ENCODE measurements at regions not wholly inside any gene's neighbourhood (a gene's known extent, or its start where the extent isn't known, plus 50 kb on each side); places are given as distances from the start of the nearest gene placed in this dataset.

DNA sequence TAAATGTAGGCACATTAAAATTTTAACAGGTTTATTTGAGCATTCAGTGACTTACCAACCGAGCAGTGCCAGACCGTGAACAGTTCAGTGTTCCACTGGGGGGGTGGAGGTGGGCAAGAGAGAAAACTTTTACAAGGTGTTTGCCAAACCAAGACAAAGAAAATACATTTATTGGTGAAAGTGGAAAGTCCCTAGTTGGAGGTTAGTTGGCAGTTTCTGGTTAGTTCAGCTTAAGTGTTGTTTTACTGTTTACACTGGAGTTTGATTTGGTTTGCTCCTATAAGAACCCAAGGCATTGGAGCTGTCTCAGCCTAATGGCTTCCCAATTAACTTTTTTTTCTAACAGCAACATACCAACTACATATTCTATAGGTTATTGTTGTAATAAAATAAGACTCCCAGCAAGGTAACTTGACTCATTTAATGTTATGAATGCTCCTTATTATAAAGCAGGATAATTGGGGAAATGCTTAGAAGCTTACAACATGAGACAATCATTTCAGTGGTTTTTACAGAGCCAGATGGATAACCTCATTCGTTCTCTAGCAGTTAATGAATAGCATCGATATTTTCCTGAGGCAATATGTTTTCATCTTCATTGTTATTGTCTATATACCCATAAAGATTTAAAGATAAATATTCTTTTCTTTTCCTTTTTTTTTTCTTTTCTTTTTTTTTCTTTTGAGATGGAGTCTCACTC lies 115.8 kb downstream of the ETNK1 start:
- no peak for DNase-seq (ENCODE audit: low read depth)
- no peak overlapping the region for H3K4me3 ChIP-seq (ENCODE audit: low read depth, low read length)
- TF ChIP-seq CTCF (conservative IDR thresholded peaks at IDR 0.05; ENCODE audit: low read depth, low read length) = no peak

DNA sequence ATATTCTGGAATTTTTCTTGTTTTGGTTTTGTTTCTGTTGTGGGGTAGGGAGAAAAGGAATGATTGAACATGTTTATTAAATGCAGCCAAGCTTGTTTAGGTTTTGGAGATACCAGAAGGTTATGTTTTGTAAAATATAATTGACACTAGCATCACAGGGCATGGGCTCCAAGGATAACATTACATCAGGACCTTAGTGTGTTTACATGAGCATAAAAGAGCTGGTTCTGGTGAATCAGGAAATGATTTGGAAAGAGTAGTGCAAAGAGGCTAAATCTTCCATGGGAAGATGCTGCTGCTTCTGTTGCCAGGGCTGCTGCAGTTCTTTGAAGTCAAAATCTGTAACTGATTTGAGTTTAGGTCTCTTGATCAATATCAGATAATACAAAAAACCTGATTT lies 118.7 kb downstream of the ETNK1 start:
- no peak for DNase-seq (ENCODE audit: low read depth)
- TF ChIP-seq CTCF (conservative IDR thresholded peaks at IDR 0.05; ENCODE audit: low read depth, low read length) = no peak
- no peak overlapping the region for H3K4me3 ChIP-seq (ENCODE audit: low read depth, low read length)

GRCh38 chr12:22744197-22744596 lies 119.2 kb downstream of the ETNK1 start:
- no peak for TF ChIP-seq CTCF (conservative IDR thresholded peaks at IDR 0.05; ENCODE audit: low read depth, low read length)
- H3K4me3 ChIP-seq (ENCODE audit: low read depth, low read length) = no peak overlapping the region
- DNase-seq (ENCODE audit: low read depth) = no peak

- H3K4me3 ChIP-seq (ENCODE audit: low read depth, low read length) = no peak overlapping the region
- DNase-seq (ENCODE audit: low read depth) = no peak
- no peak for TF ChIP-seq CTCF (conservative IDR thresholded peaks at IDR 0.05; ENCODE audit: low read depth, low read length)
Measured at GRCh38 chr12:22746720-22747119, 121.7 kb downstream of the ETNK1 start.

GRCh38 chr12:22755629-22756028 lies 130.7 kb downstream of the ETNK1 start:
- H3K4me3 ChIP-seq (ENCODE audit: low read depth, low read length) = no peak overlapping the region
- no peak for DNase-seq (ENCODE audit: low read depth)
- no peak for TF ChIP-seq CTCF (conservative IDR thresholded peaks at IDR 0.05; ENCODE audit: low read depth, low read length)

DNA sequence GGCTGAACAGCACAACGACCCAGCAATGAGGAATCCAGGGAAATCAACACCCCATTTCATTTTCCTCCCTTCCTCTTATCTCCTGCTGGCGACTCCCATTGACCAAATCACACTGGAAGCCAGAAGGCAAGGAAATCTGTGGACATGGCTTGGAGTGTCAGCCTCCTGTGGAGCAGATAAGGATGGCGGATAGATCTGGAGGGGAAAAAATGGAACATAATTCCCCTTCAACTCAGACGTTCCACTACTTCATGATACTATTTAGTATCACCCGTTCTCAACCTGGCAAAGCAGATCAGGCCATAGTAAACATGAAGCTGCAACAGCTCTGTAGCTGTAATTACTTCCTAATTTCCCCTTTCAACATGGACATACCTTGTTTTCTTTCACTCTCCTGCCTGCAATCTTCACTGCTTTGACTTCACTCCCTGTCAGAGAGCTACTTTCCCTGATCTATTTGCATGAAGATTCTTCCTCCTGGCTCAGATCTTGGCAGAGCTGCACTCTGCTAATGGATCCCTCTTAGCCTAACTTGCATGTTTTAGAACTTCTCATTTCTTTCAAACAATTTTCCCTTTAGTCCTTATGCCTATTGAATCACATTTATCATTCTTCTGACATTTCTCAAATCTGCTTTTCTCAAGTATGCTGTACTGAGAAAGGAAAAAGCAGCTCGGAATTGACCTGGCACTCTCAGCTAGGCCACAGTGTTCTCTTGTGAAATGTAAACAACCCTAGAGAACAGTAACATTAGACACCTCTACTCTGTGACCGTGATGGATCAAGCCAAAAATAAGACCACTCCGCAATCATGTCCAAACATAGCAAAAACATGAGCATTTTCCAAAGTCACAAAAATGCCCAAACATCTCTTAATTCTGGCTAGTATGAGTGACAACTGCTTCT lies 135.1 kb downstream of the ETNK1 start:
- DNase-seq (ENCODE audit: low read depth) = peak; percentile 61
- TF ChIP-seq CTCF (conservative IDR thresholded peaks at IDR 0.05; ENCODE audit: low read depth, low read length) = no peak

More for the DNA sequence above, 135.1 kb downstream of the ETNK1 start:
- H3K4me3 ChIP-seq (ENCODE audit: low read depth, low read length) = no peak overlapping the region
